ENCODE measurements at regions not wholly inside any gene's neighbourhood (a gene's known extent, or its start where the extent isn't known, plus 50 kb on each side); places are given as distances from the start of the nearest gene placed in this dataset.
"Not testable (repeated sequence)": the region's sequence is repeated elsewhere in the genome, so short reads cannot be mapped to it uniquely, and the experiment has no call there.

DNA sequence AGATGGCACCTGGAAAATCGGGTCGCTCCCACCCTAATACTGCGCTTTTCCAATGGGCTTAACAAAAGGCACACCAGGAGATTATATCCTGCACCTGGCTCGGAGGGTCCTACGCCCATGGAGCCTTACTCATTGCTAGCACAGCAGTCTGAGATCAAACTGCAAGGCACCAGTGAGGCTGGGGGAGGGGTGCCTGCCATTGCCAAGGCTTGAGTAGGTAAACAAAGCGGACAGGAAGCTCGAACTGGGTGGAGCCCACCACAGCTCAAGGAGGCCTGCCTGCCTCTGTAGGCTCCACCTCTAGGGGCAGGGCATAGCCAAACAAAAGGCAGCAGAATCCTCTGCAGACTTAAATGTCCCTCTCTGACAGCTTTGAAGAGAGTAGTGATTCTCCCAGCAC lies 814.8 kb downstream of the SEMA5A start:
- not testable (repeated sequence) for H3K27ac Mint-ChIP-seq; H3K36me3 Mint-ChIP-seq (ENCODE audit: low read depth); DNase-seq; H3K4me3 Mint-ChIP-seq; H3K27me3 Mint-ChIP-seq; H3K4me1 Mint-ChIP-seq (ENCODE audit: low read depth); H3K9me3 Mint-ChIP-seq

DNA sequence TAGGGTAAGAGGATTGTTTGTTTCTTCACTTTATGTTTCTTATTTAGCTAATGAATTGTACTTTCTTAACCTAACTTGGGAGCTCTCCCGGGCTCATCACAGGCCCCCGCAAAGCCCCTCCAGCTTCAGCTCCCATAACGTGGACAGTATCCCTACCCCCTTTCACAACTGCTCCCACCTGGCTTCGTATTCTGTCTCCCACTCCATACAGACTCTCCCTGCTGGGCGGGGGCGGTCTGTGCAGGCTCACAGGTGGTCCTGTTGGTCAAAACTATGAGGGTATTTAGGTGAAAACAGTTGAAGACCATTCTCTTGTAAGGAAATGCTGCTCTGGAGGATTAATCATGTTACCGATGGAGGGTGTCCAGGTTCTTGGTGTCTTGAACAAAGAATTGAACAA lies 805.3 kb downstream of the SEMA5A start:
- Mint-ChIP-seq H3K27ac (no peak overlapping the region), H3K9me3 (peaks cover 19% of the 10 kb centered on the region), H3K4me3 (no peak overlapping the region), H3K27me3 (no peaks in the 10 kb centered on the region), H3K36me3 (ENCODE audit: low read depth) (no peaks in the 10 kb centered on the region), H3K4me1 (ENCODE audit: low read depth) (no peaks in the 10 kb centered on the region)
- DNase-seq, result no peak

DNA sequence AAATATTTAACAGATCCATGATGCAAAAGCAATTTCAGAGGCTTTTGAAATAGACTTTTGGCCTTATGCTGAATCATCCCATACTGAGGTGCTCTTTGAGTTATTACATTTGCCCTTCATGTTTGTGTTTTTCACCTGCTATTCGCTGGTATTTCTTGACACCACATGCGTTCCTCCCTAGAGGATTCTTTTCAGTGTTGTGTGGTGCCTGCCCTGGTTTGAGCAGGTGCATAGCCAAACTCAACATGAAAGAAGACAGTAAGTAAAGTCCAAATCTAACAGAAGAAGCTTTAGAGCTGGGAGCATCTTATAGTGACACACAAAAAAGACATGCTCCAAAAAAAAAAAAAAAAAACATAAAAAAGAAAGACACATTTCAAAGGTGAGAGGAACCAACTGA lies 796.3 kb downstream of the SEMA5A start:
- no peak overlapping the region for H3K27ac Mint-ChIP-seq
- H3K9me3 Mint-ChIP-seq, result no peaks in the 10 kb centered on the region
- no peaks in the 10 kb centered on the region for H3K36me3 Mint-ChIP-seq (ENCODE audit: low read depth)
- no peaks in the 10 kb centered on the region for H3K27me3 Mint-ChIP-seq
- no peak for DNase-seq
- H3K4me3 Mint-ChIP-seq, result no peak overlapping the region
- H3K4me1 Mint-ChIP-seq (ENCODE audit: low read depth), result no peaks in the 10 kb centered on the region

DNA sequence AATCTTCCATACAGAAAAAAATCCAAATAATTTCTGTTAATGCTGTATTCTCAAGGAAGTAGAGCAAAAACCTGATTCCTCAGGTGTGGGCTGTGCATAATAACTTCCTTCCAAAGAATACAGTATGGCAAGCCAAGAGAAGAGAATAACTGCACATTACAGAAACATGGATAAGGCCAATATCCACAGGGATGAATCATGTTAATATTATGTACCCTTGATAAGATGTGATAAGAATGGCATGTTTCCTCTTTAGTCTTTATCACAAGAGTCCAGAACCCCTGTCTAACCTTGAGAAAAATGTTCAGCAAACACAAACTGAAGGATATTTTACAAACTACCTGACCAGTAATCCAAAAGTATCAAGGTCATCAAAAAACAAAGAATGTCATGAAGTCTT lies 795.8 kb downstream of the SEMA5A start:
- H3K36me3 Mint-ChIP-seq (ENCODE audit: low read depth), result no peaks in the 10 kb centered on the region
- no peaks in the 10 kb centered on the region for H3K9me3 Mint-ChIP-seq
- H3K27ac Mint-ChIP-seq, result no peak overlapping the region
- H3K27me3 Mint-ChIP-seq, result no peaks in the 10 kb centered on the region
- H3K4me3 Mint-ChIP-seq, result no peak overlapping the region
- no peak for DNase-seq
- no peaks in the 10 kb centered on the region for H3K4me1 Mint-ChIP-seq (ENCODE audit: low read depth)

DNA sequence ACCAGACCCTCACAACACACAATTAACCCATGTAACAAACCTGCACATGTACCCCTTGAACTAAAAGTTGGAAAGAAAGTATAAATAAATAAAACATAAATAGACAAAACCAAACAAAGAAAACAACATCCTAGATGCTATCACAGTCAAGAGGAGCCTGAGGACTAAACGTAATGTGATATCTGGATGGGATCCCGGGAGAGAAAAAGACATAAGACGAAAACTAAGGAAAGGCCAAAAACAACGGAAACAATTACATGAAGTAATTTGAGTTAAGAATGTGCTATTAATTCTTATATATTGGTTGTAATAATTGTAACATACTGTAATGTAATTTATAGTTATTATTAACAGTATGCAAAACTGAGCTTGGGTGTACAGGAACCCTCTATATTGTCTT lies 793.9 kb downstream of the SEMA5A start:
- Mint-ChIP-seq H3K27ac (no peak overlapping the region), H3K27me3 (no peaks in the 10 kb centered on the region), H3K4me3 (no peak overlapping the region), H3K9me3 (no peaks in the 10 kb centered on the region), H3K36me3 (ENCODE audit: low read depth) (no peaks in the 10 kb centered on the region), H3K4me1 (ENCODE audit: low read depth) (no peaks in the 10 kb centered on the region)
- DNase-seq, result no peak

DNA sequence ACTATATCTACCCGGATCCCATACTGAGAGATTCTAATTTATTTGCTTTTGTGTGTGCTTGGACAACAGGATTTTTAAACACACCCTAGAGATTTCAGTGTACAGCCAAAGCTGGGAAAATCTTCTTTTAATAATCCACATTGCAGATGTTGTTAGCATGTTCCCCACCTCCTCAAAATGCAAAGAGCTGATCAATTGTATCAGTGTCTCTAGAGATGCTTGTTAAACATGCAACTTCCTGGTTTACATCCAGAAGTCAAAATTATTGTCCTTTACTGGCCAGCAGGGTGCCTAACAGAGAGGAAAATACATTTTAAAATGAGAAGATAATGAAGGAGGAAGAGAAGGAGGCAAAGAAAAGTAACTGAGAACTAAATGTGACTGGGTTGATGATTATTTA lies 793.3 kb downstream of the SEMA5A start:
- no peaks in the 10 kb centered on the region for H3K4me1 Mint-ChIP-seq (ENCODE audit: low read depth)
- DNase-seq, result no peak
- H3K27me3 Mint-ChIP-seq, result no peaks in the 10 kb centered on the region
- H3K9me3 Mint-ChIP-seq, result no peaks in the 10 kb centered on the region
- no peak overlapping the region for H3K4me3 Mint-ChIP-seq
- H3K36me3 Mint-ChIP-seq (ENCODE audit: low read depth), result no peaks in the 10 kb centered on the region
- H3K27ac Mint-ChIP-seq, result no peak overlapping the region

DNA sequence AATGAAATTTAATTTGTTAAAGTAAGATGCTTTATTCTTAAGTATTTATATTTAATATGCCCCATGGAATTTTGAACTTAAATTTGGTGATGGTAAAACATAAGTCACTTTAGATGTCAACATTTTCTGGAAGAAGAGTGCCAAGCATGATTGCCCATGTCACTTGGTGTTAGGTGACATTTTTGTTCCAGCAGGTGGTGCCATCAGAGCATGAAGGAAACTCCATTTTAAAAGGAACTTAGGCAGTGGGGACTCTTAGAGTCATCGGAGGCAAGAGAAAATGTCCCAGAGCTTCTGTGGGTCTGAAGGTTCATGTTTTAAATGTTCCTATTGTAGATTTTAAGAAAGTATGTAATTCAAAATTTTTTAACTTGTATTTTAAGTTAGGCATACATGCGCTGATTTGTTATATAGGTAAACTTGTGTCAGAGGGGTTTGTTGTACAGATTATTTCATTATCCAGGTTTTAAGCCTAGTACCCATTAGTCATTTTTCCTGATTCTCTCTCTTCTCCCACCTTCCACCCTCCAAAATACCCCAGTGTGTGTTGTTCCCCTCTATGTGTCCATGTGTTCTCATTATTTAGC lies 789.3 kb downstream of the SEMA5A start:
- H3K4me3 Mint-ChIP-seq, result no peak overlapping the region
- H3K27ac Mint-ChIP-seq, result no peak overlapping the region
- no peaks in the 10 kb centered on the region for H3K27me3 Mint-ChIP-seq
- no peaks in the 10 kb centered on the region for H3K4me1 Mint-ChIP-seq (ENCODE audit: low read depth)
- H3K36me3 Mint-ChIP-seq (ENCODE audit: low read depth), result no peaks in the 10 kb centered on the region
- no peak for DNase-seq
- H3K9me3 Mint-ChIP-seq, result peaks cover 9% of the 10 kb centered on the region

DNA sequence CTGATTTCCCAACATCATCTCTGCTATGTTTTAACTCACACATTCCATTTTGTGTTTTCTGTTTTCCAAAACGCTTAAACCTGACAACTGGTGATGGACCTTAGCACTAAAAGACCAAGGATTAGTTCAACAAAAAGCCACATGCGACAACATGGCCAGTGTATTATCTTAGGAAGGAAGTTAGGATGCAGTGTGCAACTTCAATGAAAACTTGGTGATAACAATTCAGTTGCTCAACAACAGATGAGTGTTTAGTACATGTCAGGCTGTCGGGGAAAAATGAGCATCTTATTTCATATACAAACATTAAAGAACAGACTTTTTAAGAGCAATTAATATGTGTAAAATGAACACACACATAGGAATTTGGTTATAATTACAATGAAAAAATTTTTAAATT lies 780.0 kb downstream of the SEMA5A start:
- H3K4me1 Mint-ChIP-seq (ENCODE audit: low read depth), result no peaks in the 10 kb centered on the region
- DNase-seq, result no peak
- H3K4me3 Mint-ChIP-seq, result no peak overlapping the region
- H3K9me3 Mint-ChIP-seq, result peaks cover 8% of the 10 kb centered on the region
- no peak overlapping the region for H3K27ac Mint-ChIP-seq
- no peaks in the 10 kb centered on the region for H3K36me3 Mint-ChIP-seq (ENCODE audit: low read depth)
- no peaks in the 10 kb centered on the region for H3K27me3 Mint-ChIP-seq

DNA sequence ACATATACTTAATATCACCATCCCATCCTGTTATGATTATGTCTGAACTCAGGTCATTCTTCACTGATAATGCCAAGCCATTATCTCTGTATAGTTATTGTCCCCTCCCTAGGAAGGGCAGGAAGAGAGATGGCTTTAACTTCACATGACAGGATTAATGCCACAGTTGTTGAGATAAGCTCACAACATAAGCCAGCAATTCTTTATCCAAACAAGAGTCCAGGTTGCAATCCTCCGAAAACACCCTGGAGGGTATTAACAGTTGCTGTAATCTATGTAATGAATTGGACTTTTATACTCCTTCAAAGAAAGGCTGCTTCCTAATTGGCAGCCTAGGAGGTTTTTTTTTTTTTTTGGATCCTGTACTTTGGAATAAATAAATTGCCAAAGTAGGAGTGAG lies 779.4 kb downstream of the SEMA5A start:
- Mint-ChIP-seq H3K9me3 (peaks cover 6% of the 10 kb centered on the region), H3K36me3 (ENCODE audit: low read depth) (no peaks in the 10 kb centered on the region), H3K27me3 (no peaks in the 10 kb centered on the region), H3K27ac (no peak overlapping the region), H3K4me1 (ENCODE audit: low read depth) (no peaks in the 10 kb centered on the region), H3K4me3 (no peak overlapping the region)
- DNase-seq, result no peak

DNA sequence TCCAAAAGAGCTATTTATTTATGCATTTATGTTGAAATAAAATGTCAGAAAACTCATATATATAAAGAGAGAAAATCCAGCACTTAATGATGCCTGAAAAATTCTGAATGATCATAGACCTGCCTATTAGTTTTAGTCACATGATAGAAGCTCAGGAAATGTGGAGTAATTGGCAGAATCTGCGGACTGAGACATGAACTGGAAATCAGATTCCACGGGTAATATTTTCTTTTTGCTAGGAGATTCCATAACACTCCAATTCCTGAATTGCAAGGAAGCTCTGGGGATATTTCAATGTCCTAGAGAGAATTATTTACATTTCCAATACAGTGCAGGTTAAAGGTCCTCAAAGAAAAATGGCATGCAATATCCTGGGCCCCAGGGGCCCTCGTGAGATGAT lies 778.8 kb downstream of the SEMA5A start:
- H3K27ac Mint-ChIP-seq, result no peak overlapping the region
- H3K9me3 Mint-ChIP-seq, result peaks cover 6% of the 10 kb centered on the region
- no peak overlapping the region for H3K4me3 Mint-ChIP-seq
- no peaks in the 10 kb centered on the region for H3K36me3 Mint-ChIP-seq (ENCODE audit: low read depth)
- H3K4me1 Mint-ChIP-seq (ENCODE audit: low read depth), result no peaks in the 10 kb centered on the region
- no peaks in the 10 kb centered on the region for H3K27me3 Mint-ChIP-seq
- DNase-seq, result no peak

DNA sequence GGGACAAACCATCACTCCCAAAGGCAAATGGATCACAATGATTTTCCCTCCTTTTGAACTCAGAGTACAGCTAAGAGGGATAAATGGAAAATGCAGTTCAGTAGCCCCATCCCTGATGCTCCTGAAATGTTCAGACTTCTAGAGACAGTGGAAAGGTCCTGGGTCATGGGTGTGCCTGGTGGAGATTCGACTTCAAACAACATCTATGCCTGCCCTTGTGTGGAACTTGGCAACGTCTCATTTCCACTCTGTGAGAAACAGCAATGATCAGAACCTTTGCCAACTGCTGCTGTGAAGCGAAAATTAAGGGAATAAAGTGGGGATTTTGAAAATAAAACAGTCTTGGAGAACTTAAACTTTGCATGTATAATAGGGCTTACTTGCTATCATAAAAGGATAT lies 778.1 kb downstream of the SEMA5A start:
- Mint-ChIP-seq H3K9me3 (peaks cover 2% of the 10 kb centered on the region), H3K27ac (no peak overlapping the region), H3K27me3 (no peaks in the 10 kb centered on the region), H3K4me1 (ENCODE audit: low read depth) (no peaks in the 10 kb centered on the region), H3K4me3 (no peak overlapping the region), H3K36me3 (ENCODE audit: low read depth) (no peaks in the 10 kb centered on the region)
- no peak for DNase-seq

DNA sequence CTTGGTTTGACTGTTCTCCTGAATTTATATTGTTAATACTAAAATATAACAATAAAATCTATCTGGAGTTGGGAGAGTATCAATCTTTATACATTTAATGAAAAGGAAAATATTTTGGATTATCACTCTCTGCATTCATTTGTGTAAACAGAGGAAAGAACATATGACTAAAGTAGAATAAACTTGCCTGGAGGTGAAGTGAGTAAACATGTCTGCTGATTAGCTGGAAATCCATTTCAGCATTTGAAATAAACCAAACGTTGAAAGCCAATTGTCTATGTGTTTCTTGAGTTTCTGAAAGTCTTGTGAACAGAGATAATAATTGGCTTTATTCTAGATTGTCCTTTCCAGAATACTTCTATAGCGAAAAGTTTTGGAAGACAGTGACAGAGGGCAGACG lies 776.2 kb downstream of the SEMA5A start:
- DNase-seq, result no peak
- Mint-ChIP-seq H3K27me3 (no peaks in the 10 kb centered on the region), H3K27ac (no peak overlapping the region), H3K4me1 (ENCODE audit: low read depth) (no peaks in the 10 kb centered on the region), H3K9me3 (peaks cover 9% of the 10 kb centered on the region), H3K4me3 (no peak overlapping the region), H3K36me3 (ENCODE audit: low read depth) (no peaks in the 10 kb centered on the region)

DNA sequence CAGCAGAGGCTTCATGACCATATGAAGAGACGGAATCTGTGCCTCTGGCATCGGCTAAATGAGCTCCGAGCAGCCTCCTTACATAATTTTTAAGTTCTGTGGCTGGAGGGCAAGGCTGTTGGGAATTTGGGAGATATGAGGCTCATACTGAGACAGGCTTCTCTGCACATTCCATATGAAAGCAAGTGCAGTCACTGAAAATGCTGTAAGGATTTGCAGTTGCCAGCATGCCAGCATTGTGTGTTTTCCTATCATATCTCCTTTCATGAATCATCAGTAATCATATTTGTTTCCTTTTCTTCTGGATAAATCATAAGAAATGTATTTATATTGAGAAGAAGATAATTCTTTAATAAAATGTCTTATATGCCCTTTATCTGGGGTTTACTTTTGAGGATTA lies 775.4 kb downstream of the SEMA5A start:
- Mint-ChIP-seq H3K4me1 (ENCODE audit: low read depth) (no peaks in the 10 kb centered on the region), H3K4me3 (no peak overlapping the region), H3K27ac (no peak overlapping the region), H3K36me3 (ENCODE audit: low read depth) (no peaks in the 10 kb centered on the region), H3K9me3 (peaks cover 9% of the 10 kb centered on the region), H3K27me3 (no peaks in the 10 kb centered on the region)
- no peak for DNase-seq

DNA sequence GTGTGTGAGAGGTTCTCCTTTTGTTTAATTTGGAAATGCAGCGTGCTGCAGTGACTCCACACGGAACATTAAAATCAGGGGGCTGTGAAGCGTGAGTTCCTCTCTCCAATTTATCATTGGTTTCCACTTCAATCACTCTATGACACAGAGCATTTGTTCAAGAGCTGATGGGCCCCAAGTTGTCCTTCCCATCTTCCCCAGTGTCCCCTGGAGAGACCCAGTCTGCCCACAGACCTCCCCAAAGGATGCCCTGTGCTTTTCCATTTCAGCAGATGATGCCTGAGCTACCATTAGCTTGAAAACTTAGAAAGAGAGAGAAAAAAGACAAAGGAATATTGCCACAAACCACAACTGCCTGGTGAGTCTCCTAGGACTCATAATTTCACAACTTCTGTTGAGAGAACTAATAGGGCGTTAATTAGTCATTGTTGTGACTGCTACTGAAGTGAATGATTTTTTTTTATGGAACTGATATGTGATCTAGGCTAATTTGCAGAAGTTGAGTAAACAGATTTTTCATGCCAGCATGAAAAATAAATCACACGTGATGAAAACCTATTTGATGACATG lies 772.7 kb downstream of the SEMA5A start:
- H3K9me3 Mint-ChIP-seq, result peaks cover 12% of the 10 kb centered on the region
- H3K27ac Mint-ChIP-seq, result no peak overlapping the region
- no peak overlapping the region for H3K4me3 Mint-ChIP-seq
- DNase-seq, result no peak
- no peaks in the 10 kb centered on the region for H3K36me3 Mint-ChIP-seq (ENCODE audit: low read depth)
- no peaks in the 10 kb centered on the region for H3K4me1 Mint-ChIP-seq (ENCODE audit: low read depth)
- H3K27me3 Mint-ChIP-seq, result no peaks in the 10 kb centered on the region

DNA sequence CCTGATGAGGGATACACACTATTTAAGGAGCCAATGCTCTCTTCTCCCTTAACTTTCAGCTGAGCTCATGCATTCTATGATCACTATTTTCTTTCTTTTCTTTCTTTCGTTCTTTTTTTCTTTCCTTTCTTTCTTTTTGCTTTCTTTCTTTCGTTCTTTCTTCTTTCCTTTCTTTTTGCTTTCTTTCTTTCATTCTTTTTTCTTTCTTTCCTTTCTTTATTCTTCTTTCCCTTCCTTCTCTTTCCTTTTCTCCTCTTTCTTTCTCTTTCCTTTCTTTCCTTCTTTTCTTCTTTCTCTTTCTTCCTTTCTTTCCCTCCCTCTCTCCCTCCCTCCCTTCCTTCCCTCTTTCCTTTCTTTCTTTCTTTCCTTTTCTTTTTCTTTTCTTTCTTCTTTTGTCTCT lies 761.2 kb downstream of the SEMA5A start:
- no peaks in the 10 kb centered on the region for H3K36me3 Mint-ChIP-seq (ENCODE audit: low read depth)
- peaks cover 15% of the 10 kb centered on the region for H3K9me3 Mint-ChIP-seq
- H3K27ac Mint-ChIP-seq, result no peak overlapping the region
- no peak overlapping the region for H3K4me3 Mint-ChIP-seq
- H3K4me1 Mint-ChIP-seq (ENCODE audit: low read depth), result no peaks in the 10 kb centered on the region
- no peaks in the 10 kb centered on the region for H3K27me3 Mint-ChIP-seq
- no peak for DNase-seq

DNA sequence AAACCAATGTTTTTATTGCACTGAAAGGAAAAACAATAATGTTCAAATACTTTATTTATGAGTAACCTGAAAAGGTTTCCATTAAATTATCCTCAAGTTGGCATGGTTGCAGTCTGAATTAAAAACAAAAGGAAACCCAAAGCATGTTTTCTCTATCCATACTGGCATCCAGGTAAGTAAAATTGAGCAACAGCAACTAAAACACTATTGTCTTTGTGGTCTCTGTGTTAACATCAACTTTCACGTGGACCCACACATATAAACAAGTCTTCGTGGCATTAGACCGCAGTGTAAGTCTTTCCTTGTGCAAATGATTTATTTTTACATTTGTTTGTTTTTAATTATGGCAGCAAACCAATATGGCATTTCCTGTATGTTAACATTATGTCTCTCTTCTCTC lies 757.6 kb downstream of the SEMA5A start:
- Mint-ChIP-seq H3K4me1 (ENCODE audit: low read depth) (no peaks in the 10 kb centered on the region), H3K4me3 (no peak overlapping the region), H3K9me3 (peaks cover 13% of the 10 kb centered on the region), H3K36me3 (ENCODE audit: low read depth) (no peaks in the 10 kb centered on the region), H3K27me3 (no peaks in the 10 kb centered on the region), H3K27ac (no peak overlapping the region)
- no peak for DNase-seq
